ENCODE measurements at regions not wholly inside any gene's neighbourhood (a gene's known extent, or its start where the extent isn't known, plus 50 kb on each side); places are given as distances from the start of the nearest gene placed in this dataset.

DNA sequence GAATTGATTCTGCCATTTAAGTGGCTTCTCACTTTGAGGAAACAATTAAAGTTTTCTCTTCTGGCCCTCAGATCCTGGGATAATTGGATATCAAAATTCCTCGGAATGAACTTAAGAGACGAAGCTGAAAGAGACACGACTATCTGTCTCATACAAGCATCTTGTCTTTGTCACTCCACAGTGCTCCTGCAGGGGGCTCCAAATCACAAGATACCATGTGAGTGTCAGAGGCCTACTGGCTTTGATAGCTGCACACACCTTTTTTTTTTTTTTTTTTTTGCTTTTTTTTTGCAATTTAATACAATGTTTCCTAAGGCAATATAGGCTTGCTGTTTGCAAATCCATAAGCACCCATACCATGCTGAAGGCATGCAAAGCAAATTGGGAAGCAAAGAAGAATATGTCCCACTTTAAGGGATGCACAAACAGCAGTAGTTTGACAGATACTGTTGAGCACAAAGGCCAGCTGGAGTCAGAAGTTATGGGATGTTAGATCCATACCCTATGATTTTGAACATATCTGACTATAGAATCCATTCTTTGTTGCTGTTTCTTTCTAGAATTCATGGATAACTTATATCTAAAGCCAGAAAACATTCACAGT is 109.0 kb upstream of the CBLN2 start (continued):
- TF ChIP-seq, protein P1, sequence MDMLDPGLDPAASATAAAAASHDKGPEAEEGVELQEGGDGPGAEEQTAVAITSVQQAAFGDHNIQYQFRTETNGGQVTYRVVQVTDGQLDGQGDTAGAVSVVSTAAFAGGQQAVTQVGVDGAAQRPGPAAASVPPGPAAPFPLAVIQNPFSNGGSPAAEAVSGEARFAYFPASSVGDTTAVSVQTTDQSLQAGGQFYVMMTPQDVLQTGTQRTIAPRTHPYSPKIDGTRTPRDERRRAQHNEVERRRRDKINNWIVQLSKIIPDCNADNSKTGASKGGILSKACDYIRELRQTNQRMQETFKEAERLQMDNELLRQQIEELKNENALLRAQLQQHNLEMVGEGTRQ (IDR thresholded peaks at IDR 0.05; ENCODE audit: low read length), result no peak
